HS-27A (cell line): ENCODE measurements at regions not wholly inside any gene's neighbourhood (a gene's known extent, or its start where the extent isn't known, plus 50 kb on each side); places are given as distances from the start of the nearest gene placed in this dataset.

Experiments used
- DNase-seq: peaks from one replicate; pipeline ENCODE4 v3.0.0-alpha.2; 2012; ENCODE audit warnings: low read depth, missing footprints

GRCh38 chr6:27052731-27053082 is 194.8 kb upstream of the PRSS16 start:
- DNase-seq = no peak

- DNase-seq = no peak
These were observed 193.8 kb upstream of the PRSS16 start for GRCh38 chr6:27053738-27054137.

GRCh38 chr6:27056615-27057014 is 190.9 kb upstream of the PRSS16 start:
- DNase-seq = no peak

- no peak for DNase-seq
These were observed 187.7 kb upstream of the PRSS16 start for GRCh38 chr6:27059621-27060425.

GRCh38 chr6:27061235-27061993 is 186.1 kb upstream of the PRSS16 start:
- no peak for DNase-seq

- peak; percentile 12 for DNase-seq
These were observed 184.7 kb upstream of the PRSS16 start for GRCh38 chr6:27062755-27063154.

GRCh38 chr6:27065183-27065582 is 182.3 kb upstream of the PRSS16 start:
- DNase-seq = no peak

- no peak for DNase-seq
These were observed 181.1 kb upstream of the PRSS16 start for GRCh38 chr6:27066381-27066780.

- no peak for DNase-seq
These were observed 180.7 kb upstream of the PRSS16 start for GRCh38 chr6:27066802-27067201.

GRCh38 chr6:27073441-27073840 is 174.1 kb upstream of the PRSS16 start:
- no peak for DNase-seq

GRCh38 chr6:27076116-27076515 is 171.4 kb upstream of the PRSS16 start:
- DNase-seq = no peak

GRCh38 chr6:27078734-27079357 is 168.7 kb upstream of the PRSS16 start:
- peak; percentile 41 for DNase-seq

GRCh38 chr6:27081188-27081587 is 166.3 kb upstream of the PRSS16 start:
- no peak for DNase-seq

- DNase-seq = no peak
These were observed 165.6 kb upstream of the PRSS16 start for GRCh38 chr6:27081931-27082330.

GRCh38 chr6:27088068-27088467 is 159.4 kb upstream of the PRSS16 start:
- DNase-seq = no peak

- DNase-seq = peak; percentile 86
These were observed 155.7 kb upstream of the PRSS16 start for GRCh38 chr6:27091661-27092315.

- DNase-seq = no peak
These were observed 155.2 kb upstream of the PRSS16 start for GRCh38 chr6:27092316-27092692.

- no peak for DNase-seq
These were observed 151.6 kb upstream of the PRSS16 start for GRCh38 chr6:27095914-27096313.

- peak; percentile 42 for DNase-seq
These were observed 150.5 kb upstream of the PRSS16 start for GRCh38 chr6:27096834-27097511.

- DNase-seq = no peak
These were observed 148.5 kb upstream of the PRSS16 start for GRCh38 chr6:27098956-27099355.

GRCh38 chr6:27100921-27101320 is 146.6 kb upstream of the PRSS16 start:
- DNase-seq = no peak

- DNase-seq = no peak
These were observed 145.7 kb upstream of the PRSS16 start for GRCh38 chr6:27101824-27102223.
